GM18909 (cell line): ENCODE measurements at regions not wholly inside any gene's neighbourhood (a gene's known extent, or its start where the extent isn't known, plus 50 kb on each side); places are given as distances from the start of the nearest gene placed in this dataset.
"Not testable (repeated sequence)": the region's sequence is repeated elsewhere in the genome, so short reads cannot be mapped to it uniquely, and the experiment has no call there.

ENCODE experiments used
- ATAC-seq: cut with Tn5 transposase; IDR thresholded peaks from one replicate; pipeline ENCODE4 v1.9.1; 2021; ENCODE audit warnings: mild to moderate bottlenecking; ENCODE audit not compliant: unreplicated experiment, poor library complexity

DNA sequence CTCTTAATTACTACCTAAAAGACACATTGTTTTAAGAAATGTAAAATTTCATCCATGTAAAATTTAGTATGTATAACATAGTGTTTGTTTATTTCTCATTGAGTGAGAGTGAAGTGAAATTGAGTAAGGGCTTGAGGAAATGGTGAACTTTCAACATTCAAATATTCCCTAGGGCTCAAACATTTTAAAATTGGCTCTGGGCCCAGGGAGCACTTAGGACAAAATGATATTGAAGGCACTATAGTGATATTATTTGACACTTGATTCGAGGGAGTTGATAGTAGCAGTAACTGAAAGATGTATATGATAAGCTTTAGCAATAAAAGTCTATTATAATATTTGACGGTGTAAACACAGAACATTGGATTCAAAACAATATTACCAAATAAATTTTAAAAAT lies 1244.0 kb upstream of the TENM3 start:
- ATAC-seq: no peak

DNA sequence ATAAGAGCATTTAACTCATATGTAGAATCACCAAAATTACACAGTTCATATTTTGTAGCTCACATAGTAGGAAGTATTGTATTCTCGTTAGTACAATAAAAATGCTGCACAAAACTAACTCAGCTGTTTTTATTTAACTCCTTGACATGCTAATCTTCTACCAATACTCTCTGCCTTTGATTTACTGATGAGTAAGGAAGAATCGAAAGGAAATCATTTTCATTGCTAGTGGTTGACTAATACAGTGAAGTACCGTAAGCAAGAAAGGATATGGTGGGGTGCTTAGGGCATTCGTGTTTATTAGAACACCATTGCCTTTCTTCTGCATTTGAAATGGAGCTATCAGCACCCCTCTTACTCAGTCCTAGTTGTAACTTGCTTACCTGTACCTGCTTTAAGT lies 1239.1 kb upstream of the TENM3 start:
- no peak for ATAC-seq

DNA sequence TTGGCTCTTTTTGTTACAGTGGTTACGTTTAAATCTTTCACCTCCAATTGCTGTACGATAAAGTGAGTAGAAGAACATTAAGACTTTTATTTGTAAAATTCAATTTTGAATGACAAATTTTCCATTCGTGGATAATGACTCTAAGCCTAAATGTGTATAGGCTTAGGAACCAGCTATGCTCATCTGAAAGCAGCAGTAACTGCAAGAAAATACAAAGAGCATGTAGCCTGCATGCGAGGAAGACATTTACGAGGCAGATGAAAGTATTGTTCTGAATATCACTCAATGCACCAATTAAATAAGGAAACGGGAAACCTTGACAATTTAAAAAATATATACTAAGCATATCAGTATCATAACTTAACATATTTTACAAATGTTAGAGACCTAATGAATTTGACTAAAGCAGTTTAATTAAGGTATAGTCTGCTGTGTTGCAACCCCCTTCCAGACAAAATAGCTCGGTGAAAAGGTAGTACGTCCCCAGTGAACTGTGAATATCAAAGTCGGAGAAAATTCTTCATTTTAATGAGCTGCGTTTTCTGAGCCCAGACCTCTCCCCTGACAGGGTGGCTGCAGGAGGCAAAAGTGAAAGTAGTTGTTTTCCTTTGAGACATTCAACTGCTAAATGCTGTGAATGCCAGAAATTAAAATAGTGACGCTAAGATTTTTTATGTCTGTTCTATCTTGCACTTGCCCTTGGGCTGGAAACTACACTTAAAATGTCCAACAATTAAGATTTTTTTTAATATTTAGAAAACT lies 1236.5 kb upstream of the TENM3 start:
- no peak for ATAC-seq

DNA sequence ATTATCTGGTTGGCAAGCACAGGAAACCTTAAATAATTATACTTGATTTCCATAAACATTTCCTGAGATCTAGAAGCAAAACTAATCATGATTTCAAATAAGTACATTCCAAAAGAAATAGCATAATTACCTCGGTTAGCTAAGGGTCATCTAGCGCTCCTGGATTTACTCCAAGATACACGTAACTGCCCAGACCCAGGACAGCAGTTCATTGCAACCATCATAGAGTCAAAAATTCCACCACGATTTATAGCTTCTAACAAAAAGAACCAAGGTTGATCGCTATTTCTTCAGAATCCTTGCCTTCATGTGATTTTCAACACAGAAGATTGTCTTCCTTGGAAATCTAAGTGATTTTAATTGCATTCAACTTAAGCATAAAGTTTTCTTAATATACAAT lies 1235.5 kb upstream of the TENM3 start:
- no peak for ATAC-seq

DNA sequence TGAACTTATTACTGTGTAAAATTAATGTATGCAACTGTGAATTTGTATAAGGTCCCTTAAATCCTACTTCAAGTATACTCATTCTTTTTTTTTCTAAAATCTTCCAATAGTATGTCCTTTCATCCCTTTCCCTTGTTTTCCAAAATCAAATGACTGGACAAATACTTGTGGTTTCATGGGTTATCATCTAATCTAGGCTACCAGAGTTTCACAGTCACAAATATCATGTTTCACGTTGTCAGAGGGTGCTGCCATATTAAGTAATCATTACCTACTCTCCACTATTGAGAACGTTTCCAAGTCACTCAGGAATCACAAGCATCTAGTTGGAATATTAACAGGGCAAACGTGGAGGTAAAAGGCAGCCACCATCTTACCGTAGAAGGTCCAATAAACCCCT lies 1235.0 kb upstream of the TENM3 start:
- no peak for ATAC-seq

DNA sequence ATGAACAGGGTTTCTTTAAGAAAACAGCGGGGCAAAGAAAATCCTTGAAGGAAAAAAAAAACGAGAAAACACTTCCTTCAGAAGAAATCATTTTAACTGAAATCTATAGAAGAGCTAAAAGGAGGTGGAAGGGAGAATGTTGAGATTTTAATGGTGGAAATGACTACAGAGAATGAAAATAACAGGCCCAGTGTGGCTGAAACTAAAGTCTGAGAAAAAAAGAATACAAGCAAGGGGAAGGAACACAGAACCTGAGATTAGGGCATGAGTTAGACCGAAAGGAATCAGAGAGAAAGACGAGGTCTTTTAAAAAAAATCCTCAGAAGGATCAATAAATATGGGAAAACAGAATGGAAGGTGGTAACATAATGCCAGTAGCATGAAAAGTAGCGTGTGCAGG lies 1230.0 kb upstream of the TENM3 start:
- no peak for ATAC-seq

DNA sequence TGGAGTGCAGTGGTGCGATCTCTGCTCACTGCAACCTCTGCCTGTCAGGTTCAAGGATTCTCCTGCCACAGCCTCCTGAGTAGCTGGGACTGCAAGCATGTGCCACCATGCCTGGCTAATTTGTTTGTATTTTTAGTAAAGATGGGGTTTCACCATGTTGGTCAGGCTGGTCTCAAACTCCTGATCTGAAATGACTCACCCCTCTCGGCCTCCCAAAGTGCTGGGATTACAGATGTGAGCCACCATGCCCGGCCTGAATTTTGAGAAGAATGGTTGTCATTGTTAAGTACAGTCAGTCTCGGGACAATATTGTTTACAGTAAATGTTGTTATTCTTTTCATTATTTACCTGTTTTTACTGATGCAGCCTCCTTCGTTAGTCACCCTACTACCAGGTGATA lies 1226.2 kb upstream of the TENM3 start:
- no peak for ATAC-seq

DNA sequence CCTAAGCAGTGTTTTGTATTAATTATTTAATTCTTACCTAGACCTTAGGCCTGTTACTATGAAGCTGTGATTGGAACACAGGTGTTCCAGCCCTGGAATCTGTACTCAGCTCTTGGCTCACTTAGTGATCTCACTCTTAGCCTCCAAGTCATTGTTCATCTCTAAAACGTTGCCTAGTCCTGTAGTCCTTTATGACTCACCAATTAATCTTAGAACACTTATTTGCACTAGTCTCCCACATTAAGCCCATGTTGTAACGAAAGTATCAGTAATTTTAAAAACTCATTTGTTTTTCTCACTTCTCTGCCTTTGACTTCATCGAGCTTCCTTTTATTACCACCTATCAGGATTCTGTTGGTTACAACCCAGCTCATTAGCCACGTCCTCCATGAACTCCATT lies 1224.7 kb upstream of the TENM3 start:
- no peak for ATAC-seq

DNA sequence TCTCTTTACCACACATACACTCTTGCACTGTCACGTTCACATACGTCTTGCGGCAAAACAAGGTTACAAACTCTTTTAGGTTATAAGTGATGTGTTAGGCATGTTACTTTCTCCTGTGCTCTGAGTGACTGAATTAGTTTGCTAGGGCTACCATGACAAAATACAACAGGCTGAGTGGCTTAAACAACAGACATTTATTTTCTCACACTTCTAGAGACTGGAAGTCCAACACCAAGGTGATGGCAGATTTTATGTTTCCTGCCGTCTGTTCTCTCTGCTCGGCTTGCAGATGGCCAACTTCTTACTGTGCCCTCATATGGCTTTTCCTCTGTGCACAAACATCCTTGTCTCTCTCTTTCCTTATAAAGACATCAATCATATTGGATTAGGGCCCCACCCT lies 1224.3 kb upstream of the TENM3 start:
- ATAC-seq: no peak

DNA sequence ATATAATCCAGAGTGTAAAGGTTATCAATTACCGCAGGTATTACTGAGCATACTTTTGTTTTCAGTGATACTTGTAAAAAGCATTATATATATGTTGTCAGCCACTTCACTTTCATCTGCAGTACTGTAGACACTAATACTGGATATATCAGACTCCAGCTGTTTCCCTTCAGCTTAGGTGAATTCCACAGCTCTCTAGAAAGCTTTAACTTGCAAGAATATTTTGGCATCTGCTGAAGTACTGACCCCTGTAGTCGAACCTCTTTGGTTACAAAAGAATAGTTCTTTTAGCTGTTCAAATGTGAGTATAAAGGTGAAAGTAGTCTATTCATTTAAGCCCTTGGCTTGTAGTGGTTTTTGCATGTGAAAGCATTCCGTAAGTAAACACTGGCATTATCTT lies 1222.7 kb upstream of the TENM3 start:
- ATAC-seq: no peak

DNA sequence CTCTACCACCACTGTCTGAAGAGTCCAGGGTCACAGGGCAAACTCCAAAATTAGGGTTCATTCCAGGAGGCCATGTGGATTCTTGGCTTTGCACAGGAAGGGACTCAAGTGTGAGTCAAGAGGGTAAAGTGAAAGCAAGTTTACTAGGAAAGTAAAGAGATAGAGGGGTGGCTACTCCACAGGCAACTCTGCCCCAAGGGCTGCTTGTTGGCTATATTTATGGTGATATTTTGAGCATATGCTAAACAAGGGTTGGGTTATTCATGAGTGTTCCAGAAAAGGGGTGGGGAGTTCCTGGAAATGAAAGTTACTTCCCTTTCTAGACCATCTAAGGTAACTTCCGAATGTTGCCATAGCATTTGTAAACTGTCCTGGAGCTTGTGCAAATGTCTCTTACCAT lies 1222.0 kb upstream of the TENM3 start:
- no peak for ATAC-seq

DNA sequence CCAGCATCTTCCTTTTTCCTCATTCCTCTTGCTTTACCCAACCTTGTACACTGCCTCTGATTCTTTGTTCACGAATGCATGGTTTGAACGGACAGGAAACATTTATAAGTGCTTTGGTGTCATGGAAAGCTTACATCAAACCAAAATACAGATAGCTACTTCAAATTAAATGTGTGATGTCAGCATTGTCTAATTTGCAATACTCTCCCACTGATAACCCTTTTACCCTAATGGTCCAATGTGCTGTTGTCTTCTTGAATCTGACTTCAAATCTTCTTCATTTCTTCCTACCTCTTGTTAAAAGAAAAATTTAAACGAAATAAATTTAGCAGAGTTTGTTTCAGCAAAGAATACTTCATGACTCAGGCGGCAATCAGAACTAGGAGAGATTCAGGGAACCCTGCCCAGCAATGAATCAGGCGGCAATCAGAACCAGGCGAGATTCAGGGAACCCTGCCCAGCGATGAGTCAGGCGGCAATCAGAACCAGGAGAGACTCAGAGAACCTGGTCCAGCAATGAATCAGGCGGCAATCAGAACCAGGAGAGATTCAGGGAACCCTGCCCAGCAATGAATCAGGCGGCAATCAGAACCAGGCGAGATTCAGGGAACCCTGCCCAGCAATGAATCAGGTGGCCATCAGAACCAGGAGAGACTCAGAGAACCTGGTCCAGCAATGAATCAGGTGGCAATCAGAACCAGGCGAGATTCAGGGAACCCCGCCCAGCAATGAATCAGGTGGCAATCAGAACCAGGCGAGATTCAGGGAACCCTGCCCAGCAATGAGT lies 1212.9 kb upstream of the TENM3 start:
- not testable (repeated sequence) for ATAC-seq

DNA sequence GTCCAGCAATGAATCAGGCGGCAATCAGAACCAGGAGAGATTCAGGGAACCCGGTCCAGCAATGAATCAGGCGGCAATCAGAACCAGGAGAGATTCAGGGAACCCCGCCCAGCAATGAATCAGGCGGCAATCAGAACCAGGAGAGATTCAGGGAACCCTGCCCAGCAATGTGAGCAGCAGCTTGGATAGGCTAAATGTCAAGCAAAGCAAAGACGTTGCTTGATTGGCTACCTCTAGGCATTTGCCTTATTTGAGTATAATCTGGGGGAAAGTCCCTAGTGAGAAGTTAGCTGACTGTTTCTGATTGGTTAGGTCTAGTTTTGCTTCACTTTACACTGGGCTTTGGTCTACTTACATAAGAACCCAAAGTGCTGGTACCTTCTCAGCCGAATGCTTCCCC lies 1212.2 kb upstream of the TENM3 start:
- ATAC-seq: no peak

DNA sequence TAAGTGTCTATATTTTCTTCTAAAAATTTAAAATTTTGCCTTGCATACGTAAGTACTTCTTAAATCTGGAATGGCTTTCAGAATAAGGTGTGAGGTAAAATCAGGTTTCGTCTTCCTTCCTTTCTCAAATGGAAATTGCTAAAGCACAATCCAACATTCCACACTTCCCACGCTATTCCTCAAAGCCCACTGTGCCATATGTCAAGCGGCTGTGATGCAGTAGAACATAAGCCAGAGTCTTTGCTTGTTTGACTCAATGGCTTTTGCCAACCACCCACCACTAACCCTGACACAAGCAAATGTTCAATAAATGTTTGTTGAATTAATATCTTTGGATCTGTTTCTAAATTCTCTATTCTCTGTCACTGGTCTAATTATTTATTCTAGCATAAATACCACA lies 1199.7 kb upstream of the TENM3 start:
- ATAC-seq: no peak

DNA sequence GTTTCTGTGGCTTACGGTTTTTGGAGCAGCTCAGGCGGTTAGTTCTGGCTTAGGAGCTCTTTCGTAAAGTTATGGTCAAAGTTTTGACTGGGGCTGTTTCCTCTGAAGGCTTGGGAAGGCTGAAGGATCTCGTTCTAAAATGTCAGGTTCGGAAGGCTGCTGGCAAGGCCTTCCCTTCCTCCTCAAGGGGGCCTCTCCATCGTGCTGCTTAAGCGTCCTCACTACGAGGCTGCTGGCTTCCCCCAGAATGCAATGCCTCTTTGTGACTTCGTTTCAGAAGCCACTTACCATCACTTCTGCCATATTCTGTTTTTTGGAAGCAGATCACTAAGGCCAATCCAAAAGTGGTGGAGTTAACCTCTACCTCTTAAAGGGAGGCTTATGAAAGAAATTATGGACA lies 1196.4 kb upstream of the TENM3 start:
- ATAC-seq: no peak

DNA sequence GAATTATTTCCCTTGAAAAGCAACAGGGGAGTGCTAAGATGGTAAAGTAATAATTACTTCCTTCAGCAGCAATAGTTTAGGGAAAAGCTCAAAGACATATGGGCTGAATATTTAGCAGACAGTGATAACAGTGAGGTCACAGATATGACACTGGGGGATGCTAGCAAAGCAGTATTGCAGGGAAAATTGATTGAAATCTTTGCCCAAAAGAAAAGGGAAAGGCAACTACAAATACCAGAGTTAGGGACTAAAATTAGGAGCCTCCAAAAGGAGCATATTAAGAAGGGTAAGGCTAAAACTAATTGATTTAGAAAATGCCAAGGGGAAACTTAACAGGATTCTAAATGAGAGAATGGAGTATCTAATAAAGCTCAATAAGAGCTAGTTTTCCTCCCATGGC lies 1191.3 kb upstream of the TENM3 start:
- no peak for ATAC-seq

DNA sequence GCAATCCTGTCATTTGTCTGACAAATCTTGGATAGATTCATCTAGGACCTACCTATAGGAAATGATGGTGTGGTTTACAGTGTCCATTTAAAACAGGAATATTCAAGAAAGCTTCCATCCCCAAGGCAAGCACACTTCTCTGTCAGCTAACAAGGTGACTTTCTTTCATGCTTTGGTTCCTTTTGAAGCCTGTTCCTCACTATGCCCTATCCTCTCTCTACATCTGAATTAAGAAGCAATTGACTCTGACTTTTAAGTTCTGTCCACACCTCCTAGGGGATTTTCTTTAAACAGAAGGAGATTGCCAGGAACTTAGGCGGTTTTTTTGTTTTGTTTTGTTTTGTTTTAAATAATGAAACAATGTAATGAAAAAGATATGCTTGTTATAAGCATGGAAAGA lies 1181.4 kb upstream of the TENM3 start:
- no peak for ATAC-seq

DNA sequence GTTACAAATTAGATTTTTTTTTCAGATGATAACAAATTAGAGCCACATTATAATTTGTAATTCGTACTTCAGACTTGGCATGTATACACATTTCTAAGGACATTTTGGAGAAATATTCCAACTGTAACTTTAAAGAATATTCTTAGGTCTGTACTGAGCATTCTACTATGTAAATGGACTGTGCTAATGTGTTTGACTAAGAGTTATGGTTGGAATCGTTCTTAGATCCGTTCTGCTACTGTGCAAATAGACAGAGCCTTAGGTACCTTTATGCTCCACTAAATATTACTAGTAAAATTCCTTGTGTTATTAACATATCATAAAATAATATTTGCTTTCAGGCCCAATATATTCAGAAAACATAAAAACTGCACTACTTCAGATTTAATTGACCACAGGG lies 1180.0 kb upstream of the TENM3 start:
- ATAC-seq: no peak

DNA sequence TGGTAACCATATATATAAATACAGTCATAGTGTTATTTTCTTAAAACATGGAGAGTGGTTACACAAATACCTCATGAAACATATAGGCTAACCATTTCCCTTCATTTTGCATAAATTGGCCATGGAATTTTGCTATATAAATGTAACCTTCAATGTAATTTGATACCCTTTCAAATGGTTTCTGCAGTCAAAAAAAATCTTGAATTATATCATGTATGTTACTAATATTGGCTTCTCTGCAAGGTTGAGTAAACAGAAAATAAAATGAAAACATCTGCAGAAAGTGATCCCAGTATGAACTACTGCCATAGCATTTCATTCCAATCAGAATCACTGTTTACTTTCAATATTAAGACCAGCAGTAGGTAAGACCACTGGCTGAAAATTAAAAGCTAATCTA lies 1165.9 kb upstream of the TENM3 start:
- no peak for ATAC-seq

DNA sequence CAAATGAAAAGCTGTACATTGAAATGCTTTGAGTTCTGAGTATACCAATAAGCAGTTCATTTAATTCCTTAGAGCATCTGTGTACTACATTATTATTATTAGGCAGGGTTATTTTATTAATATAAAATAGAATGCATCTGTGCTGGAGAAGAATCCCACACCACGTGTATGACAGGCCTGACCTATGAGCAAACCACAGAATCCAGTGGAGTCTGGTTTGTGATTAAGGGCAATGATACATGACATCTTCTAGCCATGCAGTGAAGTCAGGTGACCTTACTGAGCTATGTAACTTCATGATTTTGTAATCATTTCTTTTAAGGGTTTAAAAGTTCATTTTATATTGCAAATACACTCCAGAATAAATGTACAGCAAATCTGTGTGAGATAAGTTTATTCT lies 1165.0 kb upstream of the TENM3 start:
- no peak for ATAC-seq

DNA sequence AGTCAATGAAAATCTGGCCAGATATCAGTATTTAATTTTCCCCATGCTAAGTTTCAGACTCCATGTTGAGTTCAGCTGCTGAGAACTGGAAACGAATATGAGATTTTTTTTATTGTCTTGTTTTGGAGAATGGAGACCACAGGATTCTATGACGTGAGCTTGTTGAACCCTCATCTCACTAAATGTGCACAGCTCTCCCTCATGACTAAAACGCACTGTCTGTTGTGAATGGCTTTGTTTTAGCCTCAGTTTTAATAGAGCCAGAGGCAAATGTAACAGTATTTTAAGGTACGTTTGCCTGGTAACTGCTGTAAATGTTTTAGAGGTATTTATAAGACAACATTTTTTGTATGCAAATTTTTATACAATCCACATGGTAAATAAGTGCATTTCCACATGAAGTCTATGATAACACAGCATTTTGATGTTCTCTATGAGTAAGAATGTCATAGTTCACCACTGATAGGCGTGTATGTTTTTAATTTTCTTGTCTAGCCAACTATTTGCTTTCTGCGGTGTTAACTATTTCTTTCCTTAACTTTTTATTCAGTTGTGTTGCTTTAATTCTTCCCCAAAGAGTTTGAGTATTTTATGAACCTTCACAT lies 1159.3 kb upstream of the TENM3 start:
- ATAC-seq: no peak

DNA sequence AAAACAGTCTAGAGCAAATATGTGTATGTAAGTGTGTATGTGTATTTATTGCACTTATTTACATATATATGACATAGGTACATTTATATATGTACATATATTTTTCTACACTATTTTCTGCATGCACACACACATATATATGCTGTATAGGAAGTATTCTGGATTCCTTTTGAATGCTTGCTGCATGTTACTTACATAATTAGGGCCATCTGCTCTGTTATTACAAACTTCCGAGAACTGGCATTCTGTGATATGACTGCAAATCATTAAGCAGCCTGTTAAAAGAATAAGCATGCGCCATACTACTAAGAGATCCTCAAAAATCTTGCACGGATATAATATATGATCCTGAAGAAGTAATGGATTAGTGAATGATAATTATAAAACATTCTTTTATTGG lies 1157.6 kb upstream of the TENM3 start:
- no peak for ATAC-seq
